HG02840 (cell line): ENCODE measurements at regions not wholly inside any gene's neighbourhood (a gene's known extent, or its start where the extent isn't known, plus 50 kb on each side); places are given as distances from the start of the nearest gene placed in this dataset.
"Not testable (repeated sequence)": the region's sequence is repeated elsewhere in the genome, so short reads cannot be mapped to it uniquely, and the experiment has no call there.

Experiments used
- ATAC-seq: cut with Tn5 transposase; IDR thresholded peaks from one replicate; pipeline ENCODE4 v1.9.1; 2021; ENCODE audit warnings: mild to moderate bottlenecking, moderate library complexity, moderate number of reproducible peaks; ENCODE audit not compliant: unreplicated experiment, low FRiP score

GRCh38 chrX:121405826-121406225 lies 358.4 kb downstream of the GLUD2 start:
- no peak for ATAC-seq

- no peak for ATAC-seq
Measured at GRCh38 chrX:121407627-121408026, 360.2 kb downstream of the GLUD2 start.

- ATAC-seq: not testable (repeated sequence)
Measured at GRCh38 chrX:121431514-121431913, 384.1 kb downstream of the GLUD2 start.

GRCh38 chrX:121433289-121433688 lies 385.9 kb downstream of the GLUD2 start:
- no peak for ATAC-seq

- not testable (repeated sequence) for ATAC-seq
Measured at GRCh38 chrX:121437666-121438065, 390.3 kb downstream of the GLUD2 start.

- no peak for ATAC-seq
Measured at GRCh38 chrX:121455890-121456289, 408.5 kb downstream of the GLUD2 start.

- ATAC-seq: peak; percentile 69
Measured at GRCh38 chrX:121456315-121456714, 408.9 kb downstream of the GLUD2 start.

- ATAC-seq: no peak
Measured at GRCh38 chrX:121457096-121457495, 409.7 kb downstream of the GLUD2 start.

GRCh38 chrX:121479406-121479805 lies 432.0 kb downstream of the GLUD2 start:
- no peak for ATAC-seq

GRCh38 chrX:121496966-121497365 lies 449.6 kb downstream of the GLUD2 start:
- no peak for ATAC-seq

- no peak for ATAC-seq
Measured at GRCh38 chrX:121504153-121504552, 456.7 kb downstream of the GLUD2 start.

- ATAC-seq: no peak
Measured at GRCh38 chrX:121546317-121546716, 498.9 kb downstream of the GLUD2 start.

GRCh38 chrX:121558886-121559285 lies 511.5 kb downstream of the GLUD2 start:
- no peak for ATAC-seq

- no peak for ATAC-seq
Measured at GRCh38 chrX:121562616-121563015, 515.2 kb downstream of the GLUD2 start.

- no peak for ATAC-seq
Measured at GRCh38 chrX:121569609-121570008, 522.2 kb downstream of the GLUD2 start.

GRCh38 chrX:121570072-121570841 lies 522.8 kb downstream of the GLUD2 start:
- ATAC-seq: no peak

- ATAC-seq: no peak
Measured at GRCh38 chrX:121571333-121571732, 523.9 kb downstream of the GLUD2 start.

- not testable (repeated sequence) for ATAC-seq
Measured at GRCh38 chrX:121574384-121574783, 527.0 kb downstream of the GLUD2 start.

GRCh38 chrX:121579016-121579760 lies 531.8 kb downstream of the GLUD2 start:
- no peak for ATAC-seq

- ATAC-seq: no peak
Measured at GRCh38 chrX:121581885-121582284, 534.5 kb downstream of the GLUD2 start.

- no peak for ATAC-seq
Measured at GRCh38 chrX:121585626-121586025, 538.2 kb downstream of the GLUD2 start.

GRCh38 chrX:121592884-121593283 lies 545.5 kb downstream of the GLUD2 start:
- no peak for ATAC-seq
